Epithelial cell of prostate (primary cell): ENCODE measurements at regions not wholly inside any gene's neighbourhood (a gene's known extent, or its start where the extent isn't known, plus 50 kb on each side); places are given as distances from the start of the nearest gene placed in this dataset.
"Not testable (repeated sequence)": the region's sequence is repeated elsewhere in the genome, so short reads cannot be mapped to it uniquely, and the experiment has no call there.

Experiments used
- DNase-seq: peaks from one replicate; pipeline ENCODE4 v3.0.0-alpha.2; 2011; ENCODE audit warnings: low read depth, low spot score
- H3K27ac ChIP-seq: fragments of 450-650 bp; 2 replicates; pipeline ENCODE4 v1.5.1; 2017; ENCODE audit warnings: mild to moderate bottlenecking

GRCh38 chr12:22115711-22116110, 69.7 kb downstream of the CMAS start:
- DNase-seq, result no peak
- H3K27ac ChIP-seq, result no peak overlapping the region

DNA sequence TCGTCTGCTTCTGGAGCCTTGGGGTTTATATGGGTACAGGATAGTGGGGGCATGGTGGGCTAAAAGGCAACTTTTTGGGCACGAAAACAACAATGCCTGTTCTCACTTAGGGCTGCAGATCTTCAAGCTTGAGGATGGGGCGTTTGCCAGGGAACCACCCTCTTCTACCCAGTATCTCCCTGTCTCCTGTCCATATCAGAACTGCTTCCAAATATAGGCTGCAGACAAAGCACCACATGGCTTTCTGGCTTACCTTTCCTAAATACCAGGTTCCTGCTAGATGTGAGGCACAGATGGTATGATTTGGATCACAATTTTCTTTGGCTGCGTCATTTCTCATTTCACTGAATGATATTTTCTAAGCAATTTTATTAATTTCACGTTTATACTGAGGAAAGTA, 70.4 kb downstream of the CMAS start:
- H3K27ac ChIP-seq, result no peak overlapping the region
- DNase-seq, result no peak

DNA sequence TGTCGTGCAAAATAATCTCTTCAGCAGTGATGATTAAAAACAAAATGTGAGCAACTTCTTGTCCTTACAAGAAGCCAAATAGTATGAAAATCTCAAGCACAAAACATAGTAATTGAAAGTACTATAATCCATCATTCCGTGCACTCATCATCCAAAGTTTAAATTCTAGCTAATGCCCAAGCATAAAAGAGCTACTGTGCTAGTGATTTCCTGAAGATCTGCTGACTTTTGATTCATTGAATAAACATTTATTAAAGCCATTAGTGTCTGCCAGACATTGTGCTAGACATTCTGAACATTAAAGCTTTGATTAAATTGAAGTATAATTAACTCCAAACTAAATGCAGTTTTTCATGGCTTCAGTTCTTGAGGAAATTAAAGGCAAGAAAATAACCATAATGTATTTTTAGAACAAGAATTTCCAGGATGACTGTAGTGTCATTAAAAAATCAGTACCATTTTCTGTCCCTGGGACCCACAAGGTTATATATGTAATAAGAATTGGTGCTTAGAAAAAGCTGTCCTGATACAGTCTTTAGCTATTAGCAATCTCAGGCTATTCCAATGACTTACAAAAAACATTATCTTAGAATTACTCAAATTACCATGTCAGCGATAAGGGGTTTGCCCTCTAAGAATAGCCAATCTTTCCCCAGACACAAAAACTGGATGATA, 71.7 kb downstream of the CMAS start:
- H3K27ac ChIP-seq, result no peak overlapping the region
- no peak for DNase-seq

- DNase-seq, result no peak
- H3K27ac ChIP-seq, result no peak overlapping the region
Observed at GRCh38 chr12:22118238-22118790, 72.3 kb downstream of the CMAS start.

DNA sequence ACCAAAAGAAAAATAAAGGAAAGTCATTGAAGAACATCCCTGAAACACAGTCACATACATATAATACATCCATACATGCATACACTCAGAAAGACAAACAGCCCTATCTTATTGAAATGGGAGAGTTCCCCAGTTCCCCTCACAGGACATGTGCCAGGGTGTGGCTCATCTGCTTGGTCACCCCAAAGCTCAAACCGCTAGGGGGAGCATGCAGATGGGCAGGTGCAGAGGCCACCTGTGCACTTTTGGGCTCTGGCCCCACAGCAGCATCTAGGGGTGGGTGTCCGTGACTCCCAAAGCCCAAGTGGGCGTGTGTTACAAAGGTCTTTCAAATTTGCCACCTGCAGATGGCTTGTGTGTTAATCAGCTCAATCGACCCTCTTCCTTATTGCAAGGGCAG, 75.2 kb downstream of the CMAS start:
- DNase-seq, result no peak

GRCh38 chr12:22122359-22122758, 76.3 kb downstream of the CMAS start:
- DNase-seq, result no peak
- no peak overlapping the region for H3K27ac ChIP-seq

More for the DNA sequence above, 75.2 kb downstream of the CMAS start:
- no peak overlapping the region for H3K27ac ChIP-seq

GRCh38 chr12:22124987-22125386, 79.0 kb downstream of the CMAS start:
- DNase-seq, result no peak

GRCh38 chr12:22126101-22126500, 80.1 kb downstream of the CMAS start:
- H3K27ac ChIP-seq, DNase-seq: not testable (repeated sequence)

More at GRCh38 chr12:22124987-22125386, 79.0 kb downstream of the CMAS start:
- H3K27ac ChIP-seq, result no peak overlapping the region

DNA sequence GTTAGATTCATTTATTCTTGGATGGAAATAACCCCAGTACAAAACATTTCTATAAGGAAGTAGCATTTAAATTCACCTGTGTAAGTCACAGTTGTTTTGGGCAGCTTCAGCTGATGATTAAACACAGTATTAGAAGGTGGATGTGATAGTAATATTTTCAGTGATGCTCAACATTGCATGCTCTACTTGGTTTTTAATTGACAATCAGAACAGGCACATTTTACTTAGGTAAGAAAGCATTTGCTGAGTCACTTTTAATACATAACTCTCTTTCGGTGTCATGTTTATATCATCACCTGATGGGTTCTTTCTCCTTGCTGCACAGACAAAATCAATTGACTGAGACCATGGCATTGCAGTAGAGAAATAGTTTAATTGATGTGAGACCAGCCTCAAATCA, 80.7 kb downstream of the CMAS start:
- DNase-seq, result peak; percentile 14
- H3K27ac ChIP-seq, result no peak overlapping the region

- H3K27ac ChIP-seq, result peak overlapping the region; percentile 68
- peak; percentile 99 for DNase-seq
Observed at GRCh38 chr12:22130671-22131070, 84.7 kb downstream of the CMAS start.

DNA sequence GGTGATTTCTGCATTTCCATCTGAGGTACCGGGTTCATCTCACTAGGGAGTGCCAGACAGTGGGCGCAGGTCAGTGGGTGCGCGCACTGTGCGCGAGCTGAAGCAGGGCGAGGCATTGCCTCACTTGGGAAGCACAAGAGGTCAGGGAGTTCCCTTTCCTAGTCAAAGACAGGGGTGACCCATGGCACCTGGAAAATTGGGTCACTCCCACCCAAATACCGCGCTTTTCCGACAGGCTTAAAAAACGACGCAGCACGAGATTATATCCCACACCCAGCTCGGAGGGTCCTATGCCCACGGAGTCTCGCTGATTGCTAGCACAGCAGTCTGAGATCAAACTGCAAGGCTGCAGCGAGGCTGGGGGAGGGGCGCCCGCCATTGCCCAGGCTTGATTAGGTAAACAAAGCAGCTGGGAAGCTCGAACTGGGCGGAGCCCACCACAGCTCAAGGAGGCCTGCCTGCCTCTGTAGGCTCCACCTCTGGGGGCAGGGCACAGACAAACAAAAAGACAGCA, 90.6 kb downstream of the CMAS start:
- H3K27ac ChIP-seq, DNase-seq: not testable (repeated sequence)
